PC-9 (cell line): ENCODE measurements at regions not wholly inside any gene's neighbourhood (a gene's known extent, or its start where the extent isn't known, plus 50 kb on each side); places are given as distances from the start of the nearest gene placed in this dataset.
"Not testable (repeated sequence)": the region's sequence is repeated elsewhere in the genome, so short reads cannot be mapped to it uniquely, and the experiment has no call there.

Experiments used
- BruUV-seq: library from RNA; stranded (reverse); fragments of 400-500 nt; replicated peaks from 2 replicates; lab custom pipeline; 2021; lab: Mats Ljungman, UMichigan
- CTCF ChIA-PET: fragments of 300-600 bp; sonication (Branson Sonifier 250); formaldehyde crosslinking; loops from one replicate; lab custom pipeline; 2022; ENCODE audit warnings: antibody characterized with exemption; lab: Charles Lee
- POLR2A ChIA-PET: fragments of 300-600 bp; sonication (Branson Sonifier 250); formaldehyde crosslinking; loops from one replicate; lab custom pipeline; 2022; ENCODE audit warnings: antibody characterized with exemption; ENCODE audit not compliant: unreplicated experiment; lab: Charles Lee
- DNase-seq, 2 experiments: peaks; one replicate each; pipeline versions ENCODE4 v3.0.0 to v3.0.0-alpha.2; 2015 to 2022; ENCODE audit warnings: mixed read lengths in 1 of 2
- H2AFZ ChIP-seq: fragments of 200-600 bp; sonication (generic); 2 replicates; pipeline ENCODE4 v1.8.1; 2017; ENCODE audit warnings: antibody characterized with exemption
- H3F3A ChIP-seq: fragments of 200-600 bp; sonication (generic); 2 replicates; pipeline ENCODE4 v1.8.1; 2017; ENCODE audit warnings: antibody characterized with exemption, mild to moderate bottlenecking, low read depth; ENCODE audit not compliant: insufficient read depth
- H3K27ac ChIP-seq: fragments of 200-600 bp; sonication (generic); 2 replicates; pipeline ENCODE4 v1.6.1; 2016; ENCODE audit warnings: mixed run types
- H3K27me3 ChIP-seq: fragments of 200-600 bp; sonication (generic); 2 replicates; pipeline ENCODE4 v1.6.1; 2016; ENCODE audit warnings: low read depth, mixed run types; ENCODE audit not compliant: insufficient read depth
- H3K36me3 ChIP-seq: fragments of 200-600 bp; sonication (generic); 2 replicates; pipeline ENCODE4 v1.6.1; 2016; ENCODE audit warnings: low read depth, mixed run types
- H3K4me1 ChIP-seq: fragments of 200-600 bp; sonication (generic); replicated peaks from 2 replicates; pipeline ENCODE4 v1.6.1; 2016; ENCODE audit warnings: mixed run types; ENCODE audit not compliant: insufficient read depth
- H3K4me2 ChIP-seq: fragments of 200-600 bp; sonication (generic); 2 replicates; pipeline ENCODE4 v1.6.1; 2017; ENCODE audit warnings: mixed run types
- H3K4me3 ChIP-seq: fragments of 200-600 bp; sonication (generic); 2 replicates; pipeline ENCODE4 v1.6.1; 2016; ENCODE audit warnings: mixed run types
- H3K79me2 ChIP-seq: fragments of 200-600 bp; sonication (generic); 2 replicates; pipeline ENCODE4 v1.6.1; 2017; ENCODE audit warnings: low read depth, mixed run types
- H3K9me2 ChIP-seq: fragments of 200-600 bp; sonication (generic); 2 replicates; pipeline ENCODE4 v1.8.1; 2017; ENCODE audit warnings: mild to moderate bottlenecking; ENCODE audit not compliant: insufficient read depth
- H3K9me3 ChIP-seq: fragments of 200-600 bp; sonication (generic); 2 replicates; pipeline ENCODE4 v1.8.1; 2016; ENCODE audit warnings: low read depth; ENCODE audit not compliant: insufficient read depth
- H4K20me1 ChIP-seq: fragments of 200-600 bp; sonication (generic); 2 replicates; pipeline ENCODE4 v1.8.1; 2017; ENCODE audit not compliant: insufficient read depth
- EZH2 ChIP-seq: fragments of 200-600 bp; sonication (generic); IDR thresholded peaks from 2 replicates; pipeline ENCODE4 v1.8.0; 2017; ENCODE audit warnings: antibody characterized with exemption, low read depth
- intact Hi-C: fragments of 100-400 bp; cut with micrococcal nuclease; formaldehyde crosslinking; loops from one replicate; pipeline ENCODE4 v1.10.0; 2022; ENCODE audit not compliant: unreplicated experiment
- microRNA-seq: library from miRNA; unstranded; fragments of <30 nt; microRNA quantifications from one replicate; pipeline ENCODE4 v1.2.0, GENCODE V29; 2021; ENCODE audit warnings: borderline number of aligned reads, borderline replicate concordance
- TF ChIP-seq, protein P1 (sequence below): fragments of 200-600 bp; sonication (generic); conservative IDR thresholded peaks from 2 replicates; pipeline ENCODE4 v1.6.1; 2017; ENCODE audit warnings: mixed run types, antibody characterized with exemption, mild to moderate bottlenecking, moderate library complexity

DNA sequence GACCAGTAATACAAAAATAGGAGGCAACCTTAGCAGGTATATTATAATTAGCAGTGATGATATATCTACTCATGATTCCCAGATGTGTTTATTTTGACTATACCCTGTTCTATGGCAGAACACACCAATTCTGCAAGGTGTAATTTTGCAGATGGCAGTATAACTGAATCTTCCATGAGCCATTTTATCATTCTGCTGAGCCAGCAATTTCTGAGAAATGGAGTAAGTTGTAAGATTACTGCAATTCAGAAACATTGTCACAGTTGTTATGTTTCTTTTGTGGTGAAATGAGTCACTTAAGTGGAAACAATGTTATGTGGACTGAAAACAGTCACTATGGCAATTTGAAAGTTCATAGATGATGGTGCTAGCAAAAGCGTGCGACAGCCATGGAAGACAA lies 63.7 kb upstream of the RIMS1 start:
- Histone ChIP-seq H3K36me3 (no peaks in the 10 kb centered on the region), H2AFZ (no peak overlapping the region), H3K27me3 (no peaks in the 10 kb centered on the region), H3K79me2 (no peaks in the 10 kb centered on the region), H3K9me3 (no peaks in the 10 kb centered on the region), H3K9me2 (no peaks in the 10 kb centered on the region), H3K4me3 (no peak overlapping the region), H3K4me2 (no peak overlapping the region), H3F3A (no peaks in the 10 kb centered on the region), H3K27ac (no peak overlapping the region), H3K4me1 (no peaks in the 10 kb centered on the region), H4K20me1 (no peaks in the 10 kb centered on the region)
- ChIA-PET POLR2A (no interaction called here), CTCF (no interaction called here)
- intact Hi-C loops = no loop called here
- no peak for DNase-seq
- TF ChIP-seq, protein P1, sequence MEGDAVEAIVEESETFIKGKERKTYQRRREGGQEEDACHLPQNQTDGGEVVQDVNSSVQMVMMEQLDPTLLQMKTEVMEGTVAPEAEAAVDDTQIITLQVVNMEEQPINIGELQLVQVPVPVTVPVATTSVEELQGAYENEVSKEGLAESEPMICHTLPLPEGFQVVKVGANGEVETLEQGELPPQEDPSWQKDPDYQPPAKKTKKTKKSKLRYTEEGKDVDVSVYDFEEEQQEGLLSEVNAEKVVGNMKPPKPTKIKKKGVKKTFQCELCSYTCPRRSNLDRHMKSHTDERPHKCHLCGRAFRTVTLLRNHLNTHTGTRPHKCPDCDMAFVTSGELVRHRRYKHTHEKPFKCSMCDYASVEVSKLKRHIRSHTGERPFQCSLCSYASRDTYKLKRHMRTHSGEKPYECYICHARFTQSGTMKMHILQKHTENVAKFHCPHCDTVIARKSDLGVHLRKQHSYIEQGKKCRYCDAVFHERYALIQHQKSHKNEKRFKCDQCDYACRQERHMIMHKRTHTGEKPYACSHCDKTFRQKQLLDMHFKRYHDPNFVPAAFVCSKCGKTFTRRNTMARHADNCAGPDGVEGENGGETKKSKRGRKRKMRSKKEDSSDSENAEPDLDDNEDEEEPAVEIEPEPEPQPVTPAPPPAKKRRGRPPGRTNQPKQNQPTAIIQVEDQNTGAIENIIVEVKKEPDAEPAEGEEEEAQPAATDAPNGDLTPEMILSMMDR = no peak
- no peak for TF ChIP-seq EZH2
- no TSS peak for BruUV-seq

GRCh38 chr6:71832110-71832764 lies 54.1 kb upstream of the RIMS1 start:
- H3K9me3 ChIP-seq, H3K4me1 ChIP-seq, H3F3A ChIP-seq, H3K36me3 ChIP-seq, H2AFZ ChIP-seq, H3K27me3 ChIP-seq, BruUV-seq, intact Hi-C loops, H3K9me2 ChIP-seq, H3K27ac ChIP-seq, H3K4me2 ChIP-seq, H3K79me2 ChIP-seq, H3K4me3 ChIP-seq, CTCF ChIA-PET, POLR2A ChIA-PET, H4K20me1 ChIP-seq: not testable (repeated sequence)
- DNase-seq = peak in 1 of 2 experiments; percentile 1

Small RNA genes in the stretch of these regions (microRNA-seq; reads per million reads assigned to microRNA genes)
- 34,411 reads per million, percentile 97 among the genes with 10 or more reads in this experiment for gene MIR30A
- 193 reads per million, percentile 58 among the genes with 10 or more reads in this experiment for gene MIR30C2
